H9 (cell line): ENCODE measurements at regions not wholly inside any gene's neighbourhood (a gene's known extent, or its start where the extent isn't known, plus 50 kb on each side); places are given as distances from the start of the nearest gene placed in this dataset.

Experiments used
- DNase-seq: peaks from one replicate; pipeline ENCODE4 v3.0.0-alpha.2; 2017
- H2AFZ ChIP-seq: one replicate; pipeline ENCODE4 v1.6.1; 2013; ENCODE audit warnings: mild to moderate bottlenecking, low read length, control low read depth, moderate library complexity
- H2AK5ac ChIP-seq: 2 replicates; pipeline ENCODE4 v1.6.1; 2013; ENCODE audit warnings: low read length, control low read depth, mixed read lengths; ENCODE audit not compliant: insufficient read length
- H2BK120ac ChIP-seq: one replicate; pipeline ENCODE4 v1.6.1; 2013; ENCODE audit warnings: low read depth, mild to moderate bottlenecking, low read length, control low read depth, inconsistent platforms; ENCODE audit not compliant: poor library complexity, severe bottlenecking
- H2BK12ac ChIP-seq: 2 replicates; pipeline ENCODE4 v1.6.1; 2013; ENCODE audit warnings: low read length, control low read depth, mixed read lengths, low read depth; ENCODE audit not compliant: insufficient read length
- H2BK15ac ChIP-seq: 2 replicates; pipeline ENCODE4 v1.6.1; 2013; ENCODE audit warnings: low read depth, low read length, control low read depth
- H2BK20ac ChIP-seq: one replicate; pipeline ENCODE4 v1.6.1; 2013; ENCODE audit warnings: low read depth, mild to moderate bottlenecking, low read length, control low read depth, inconsistent platforms; ENCODE audit not compliant: poor library complexity, severe bottlenecking
- H2BK5ac ChIP-seq: 2 replicates; pipeline ENCODE4 v1.6.1; 2013; ENCODE audit warnings: low read length, control low read depth, mixed read lengths; ENCODE audit not compliant: insufficient read length
- H3K14ac ChIP-seq: 2 replicates; pipeline ENCODE4 v1.6.1; 2013; ENCODE audit warnings: low read length, control low read depth; ENCODE audit not compliant: insufficient read depth
- H3K18ac ChIP-seq: 2 replicates; pipeline ENCODE4 v1.6.1; 2013; ENCODE audit warnings: low read depth, mild to moderate bottlenecking, mixed read lengths, low read length, control low read depth; ENCODE audit not compliant: insufficient read length
- H3K23ac ChIP-seq: 2 replicates; pipeline ENCODE4 v1.6.1; 2013; ENCODE audit warnings: low read length, control low read depth, mixed read lengths, low read depth; ENCODE audit not compliant: insufficient read length
- H3K23me2 ChIP-seq: 2 replicates; pipeline ENCODE4 v1.6.1; 2013; ENCODE audit warnings: low read depth, mild to moderate bottlenecking, mixed read lengths, low read length, control low read depth; ENCODE audit not compliant: insufficient read length, poor library complexity, severe bottlenecking
- H3K27ac ChIP-seq: 2 replicates; pipeline ENCODE4 v1.5.1; 2013; ENCODE audit warnings: low read length, control low read depth, mixed read lengths, low read depth; ENCODE audit not compliant: insufficient read length
- H3K27me3 ChIP-seq: 2 replicates; pipeline ENCODE4 v1.6.1; 2013; ENCODE audit warnings: low read length, control low read depth, inconsistent platforms; ENCODE audit not compliant: insufficient read depth
- H3K4ac ChIP-seq: 2 replicates; pipeline ENCODE4 v1.6.1; 2013; ENCODE audit warnings: low read depth, mild to moderate bottlenecking, control low read depth, inconsistent platforms, low read length, moderate library complexity
- H3K4me1 ChIP-seq: 2 replicates; pipeline ENCODE4 v1.6.1; 2013; ENCODE audit warnings: low read length, control low read depth, inconsistent platforms; ENCODE audit not compliant: insufficient read depth
- H3K4me2 ChIP-seq: 2 replicates; pipeline ENCODE4 v1.6.1; 2013; ENCODE audit warnings: low read length, control low read depth, mixed read lengths; ENCODE audit not compliant: insufficient read length, insufficient read depth
- H3K56ac ChIP-seq: 2 replicates; pipeline ENCODE4 v1.6.1; 2013; ENCODE audit warnings: low read depth, mild to moderate bottlenecking, mixed read lengths, low read length, control low read depth; ENCODE audit not compliant: insufficient read length
- H3K79me1 ChIP-seq: 2 replicates; pipeline ENCODE4 v1.6.1; 2013; ENCODE audit warnings: low read depth, mild to moderate bottlenecking, moderate library complexity, low read length, control low read depth, inconsistent platforms; ENCODE audit not compliant: insufficient read depth, poor library complexity, severe bottlenecking
- H3K79me2 ChIP-seq: 2 replicates; pipeline ENCODE4 v1.6.1; 2013; ENCODE audit warnings: low read length, control low read depth, inconsistent platforms; ENCODE audit not compliant: insufficient read depth
- H3K9ac ChIP-seq: 2 replicates; pipeline ENCODE4 v1.6.1; 2013; ENCODE audit warnings: low read length, control low read depth, mixed read lengths; ENCODE audit not compliant: insufficient read length; ENCODE audit errors: extremely low read depth
- H3K9me3 ChIP-seq: one replicate; pipeline ENCODE4 v1.6.1; 2013; ENCODE audit warnings: low read depth, low read length, inconsistent platforms; ENCODE audit not compliant: control insufficient read depth
- H3T11ph ChIP-seq: one replicate; pipeline ENCODE4 v1.6.1; 2013; ENCODE audit warnings: mild to moderate bottlenecking, low read length, control low read depth, inconsistent platforms
- H4K20me1 ChIP-seq: one replicate; pipeline ENCODE4 v1.6.1; 2013; ENCODE audit not compliant: control insufficient read depth, insufficient read length, insufficient read depth
- H4K5ac ChIP-seq: 2 replicates; pipeline ENCODE4 v1.6.1; 2013; ENCODE audit warnings: low read depth, mild to moderate bottlenecking, mixed read lengths, low read length, control low read depth; ENCODE audit not compliant: insufficient read length
- H4K8ac ChIP-seq: replicated peaks from 2 replicates; pipeline ENCODE4 v1.6.1; 2013; ENCODE audit warnings: low read length, control low read depth, mixed read lengths, low read depth; ENCODE audit not compliant: insufficient read length
- H4K91ac ChIP-seq: 2 replicates; pipeline ENCODE4 v1.6.1; 2013; ENCODE audit warnings: low read depth, mild to moderate bottlenecking, moderate library complexity, mixed read lengths, low read length, control low read depth; ENCODE audit not compliant: insufficient read length
- H3K27ac Mint-ChIP-seq, 3 experiments: 2 replicates in 2 of 3; 3 replicates in 1 of 3; pipeline ENCODE4 v1.8.0; 2020 to 2021; ENCODE audit warnings: mixed read lengths in 3 of 3, mild to moderate bottlenecking in 1 of 3, moderate library complexity in 1 of 3
- H3K27me3 Mint-ChIP-seq: 2 replicates; pipeline ENCODE4 v1.8.0; 2021; ENCODE audit warnings: low read depth, mild to moderate bottlenecking, moderate library complexity, mixed read lengths
- H3K36me3 Mint-ChIP-seq, 3 experiments: 2 replicates in 2 of 3; 3 replicates in 1 of 3; pipeline ENCODE4 v1.8.0; 2020 to 2021; ENCODE audit warnings: low read depth in 3 of 3, mixed read lengths in 3 of 3; ENCODE audit not compliant: insufficient read depth in 1 of 3
- H3K4me1 Mint-ChIP-seq, 2 experiments: 2 replicates each; pipeline ENCODE4 v1.8.0; 2020; ENCODE audit warnings: mixed read lengths in 2 of 2
- H3K4me3 Mint-ChIP-seq, 2 experiments: 2 replicates in 1 of 2; 3 replicates in 1 of 2; pipeline ENCODE4 v1.8.0; 2020 to 2021; ENCODE audit warnings: mild to moderate bottlenecking in 2 of 2, mixed read lengths in 2 of 2, moderate library complexity in 1 of 2
- H3K9me3 Mint-ChIP-seq, 2 experiments: 2 replicates in 1 of 2; 3 replicates in 1 of 2; pipeline ENCODE4 v1.8.0; 2020; ENCODE audit warnings: mild to moderate bottlenecking in 2 of 2, mixed read lengths in 2 of 2, moderate library complexity in 1 of 2
- CTCF ChIP-seq: fragments of 200-600 bp; sonication (generic); conservative IDR thresholded peaks from 3 replicates; pipeline ENCODE4 v1.8.0; 2021; ENCODE audit warnings: antibody characterized with exemption, mild to moderate bottlenecking
- WGBS: extraction: QIAGEN DNeasy Blood & Tissue Kit; methylation state at CpG from one replicate; pipeline ENCODE4 v1.1.7; 2013; ENCODE audit warnings: missing lambda C conversion rate, low lambda C conversion rate, mixed read lengths; ENCODE audit not compliant: insufficient read length; ENCODE audit errors: extremely low coverage; 5-methylcytosine and 5-hydroxymethylcytosine counted together

- Mint-ChIP-seq H3K4me1 (no peaks in the 10 kb centered on the region), H3K27me3 (no peaks in the 10 kb centered on the region; the same call in 1 of the 2 replicates), H3K9me3 (peaks cover 3 to 15% of the 10 kb centered on the region in 2 experiments), H3K4me3 (no peak overlapping the region), H3K27ac (no peak overlapping the region; a peak in 1 of 7 replicates), H3K36me3 (peaks cover 3 to 5% (median 3%) of the 10 kb centered on the region in 3 experiments; a peak in 4 of 7 replicates)
- Histone ChIP-seq H3K56ac (no peak overlapping the region), H3K9me3 (no peaks in the 10 kb centered on the region), H3K4me1 (no peaks in the 10 kb centered on the region), H2BK12ac (no peak overlapping the region), H4K20me1 (no peaks in the 10 kb centered on the region), H3K4me2 (no peak overlapping the region), H3K23me2 (no peaks in the 10 kb centered on the region), H3K23ac (no peak overlapping the region), H3K9ac (no peak overlapping the region), H4K8ac (no peak overlapping the region), H3K79me1 (no peaks in the 10 kb centered on the region), H3T11ph (no peak overlapping the region), H2BK15ac (no peak overlapping the region), H3K4ac (no peak overlapping the region), H4K91ac (no peak overlapping the region), H3K14ac (no peak overlapping the region), H3K79me2 (no peaks in the 10 kb centered on the region), H2AFZ (no peak overlapping the region), H2BK5ac (no peak overlapping the region), H2BK120ac (no peak overlapping the region), H3K27ac (no peak overlapping the region), H3K27me3 (no peaks in the 10 kb centered on the region), H2BK20ac (no peak overlapping the region), H4K5ac (no peak overlapping the region), H2AK5ac (no peak overlapping the region), H3K18ac (no peak overlapping the region)
- no peak for DNase-seq
- no peak for TF ChIP-seq CTCF
- no CpG with 5 or more reads among the region's 7 CpGs for WGBS
Measured at GRCh38 chr13:67402546-67402945, 172.4 kb upstream of the PCDH9 start.
